COLO668 (cell line): ENCODE measurements at regions not wholly inside any gene's neighbourhood (a gene's known extent, or its start where the extent isn't known, plus 50 kb on each side); places are given as distances from the start of the nearest gene placed in this dataset.
A peak's percentile ranks its signal among the peaks of the same experiment; 100 is the strongest.

ENCODE experiments used
- DNase-seq: peaks from one replicate; lab custom pipeline; 2025; ENCODE audit not compliant: unreplicated experiment; lab: John Stamatoyannopoulos, UW

DNA sequence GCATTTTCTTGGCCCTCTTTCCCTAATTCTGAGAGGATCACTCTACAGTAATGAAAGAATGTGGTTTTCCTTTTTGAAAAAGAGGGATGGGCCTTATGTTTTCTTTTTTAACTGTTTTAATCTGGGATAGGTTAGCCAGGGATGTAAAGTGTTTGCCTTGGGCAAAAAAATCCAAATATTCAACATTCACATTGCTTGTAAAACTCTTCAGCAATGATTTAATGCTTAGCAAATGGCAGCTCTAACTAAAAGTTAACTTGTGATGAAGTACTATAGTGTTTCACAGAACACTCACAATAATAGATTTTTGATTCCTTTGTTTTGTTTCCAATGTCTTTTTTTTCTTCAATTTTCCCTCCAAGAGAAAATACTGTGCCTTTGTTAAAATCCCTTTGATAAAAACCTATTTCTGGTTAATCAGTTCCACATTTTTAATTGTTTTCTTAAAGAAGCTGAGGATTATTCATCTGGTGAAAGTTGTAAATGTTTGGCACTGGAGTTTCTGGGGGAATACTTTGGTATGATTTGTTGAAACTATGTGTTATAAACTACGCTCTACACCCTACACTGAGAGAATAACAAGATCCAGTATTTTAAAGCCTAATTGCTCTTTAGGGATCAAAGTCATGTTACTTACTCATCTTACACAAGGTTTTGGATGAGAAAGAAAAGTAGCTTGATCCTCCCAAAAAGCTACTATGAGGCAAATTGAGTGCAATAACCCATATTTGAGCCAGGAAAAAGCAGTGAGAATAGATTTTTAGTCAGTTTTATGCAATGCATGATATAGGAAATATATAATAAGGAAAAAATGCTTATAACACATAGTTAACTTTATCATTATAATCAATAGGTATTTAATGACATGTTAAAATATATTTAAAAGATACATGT, 335.8 kb downstream of the EPHA7 start:
- no peak for DNase-seq

DNA sequence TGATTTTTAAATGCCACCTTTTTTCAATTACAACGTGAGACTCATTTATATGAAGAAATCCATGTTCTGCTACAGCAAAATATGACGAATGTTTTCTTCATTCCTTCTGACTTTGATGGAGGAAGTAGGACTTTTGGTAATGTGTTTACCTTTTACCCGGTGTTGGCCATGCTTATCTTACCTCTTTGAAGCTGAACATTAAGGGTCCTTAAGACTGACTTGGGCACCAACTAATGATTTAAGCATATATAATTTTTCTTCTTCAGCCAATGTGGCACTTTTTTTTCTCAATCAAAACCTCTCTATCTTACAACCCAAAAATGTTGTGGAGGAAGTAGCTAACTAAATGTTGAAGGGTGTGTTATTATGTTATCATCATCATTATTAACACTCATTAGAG, 337.5 kb downstream of the EPHA7 start:
- no peak for DNase-seq

DNA sequence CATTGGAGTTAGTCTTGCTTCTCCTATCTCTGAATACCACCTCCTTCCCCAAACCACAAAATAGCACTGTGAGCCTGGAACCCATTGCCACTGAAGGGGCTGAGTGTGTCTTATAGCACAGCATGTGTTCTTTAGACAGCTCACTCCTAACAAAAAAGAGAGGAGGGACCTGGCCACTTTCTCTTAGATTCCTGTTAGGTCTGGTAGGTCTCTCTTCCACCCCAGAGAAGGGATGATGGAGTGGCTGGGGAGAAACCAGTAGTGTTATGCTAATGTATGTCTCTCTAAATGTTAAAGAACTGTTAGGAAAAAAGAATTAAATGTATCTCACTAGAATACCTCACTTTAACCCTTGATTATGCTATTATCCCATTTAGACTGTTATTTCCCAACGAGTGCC, 340.3 kb downstream of the EPHA7 start:
- no peak for DNase-seq

DNA sequence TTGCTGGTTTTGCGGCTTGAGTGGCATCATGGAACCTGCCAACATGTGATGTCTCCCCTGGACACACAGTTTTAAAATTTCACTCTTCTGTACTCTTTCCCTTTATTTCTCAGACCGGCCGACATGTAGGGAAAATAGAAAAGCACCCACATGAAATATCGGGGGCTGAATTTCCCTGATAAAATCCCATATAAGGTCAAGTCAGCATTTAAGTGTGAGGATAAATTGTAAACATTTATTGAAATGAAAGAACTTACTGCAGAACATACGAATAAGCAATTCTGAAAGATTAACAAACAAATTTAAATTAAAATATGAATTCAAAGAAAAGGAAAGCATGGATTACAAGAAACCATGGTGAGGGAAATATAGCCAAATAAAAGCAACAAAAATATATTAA, 345.5 kb downstream of the EPHA7 start:
- no peak for DNase-seq

DNA sequence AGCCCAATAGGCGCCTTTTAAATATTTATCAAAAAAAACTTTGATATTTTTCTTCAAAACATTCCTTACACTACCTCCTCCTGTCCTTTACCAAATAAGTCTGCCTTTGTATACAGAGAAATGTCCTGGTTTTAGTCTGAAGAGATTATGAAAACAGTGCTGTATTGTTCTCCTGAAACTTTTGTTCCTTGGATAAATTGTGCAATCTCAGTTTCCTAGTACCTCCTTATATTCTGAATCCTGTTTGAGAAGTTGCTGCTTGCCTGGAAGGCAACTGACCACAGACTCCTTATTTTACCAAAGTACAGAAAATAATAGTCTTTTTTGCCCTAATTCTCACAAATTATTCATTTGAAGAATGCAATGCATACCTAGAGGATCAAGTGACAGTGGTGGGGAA, 349.5 kb downstream of the EPHA7 start:
- DNase-seq: no peak

DNA sequence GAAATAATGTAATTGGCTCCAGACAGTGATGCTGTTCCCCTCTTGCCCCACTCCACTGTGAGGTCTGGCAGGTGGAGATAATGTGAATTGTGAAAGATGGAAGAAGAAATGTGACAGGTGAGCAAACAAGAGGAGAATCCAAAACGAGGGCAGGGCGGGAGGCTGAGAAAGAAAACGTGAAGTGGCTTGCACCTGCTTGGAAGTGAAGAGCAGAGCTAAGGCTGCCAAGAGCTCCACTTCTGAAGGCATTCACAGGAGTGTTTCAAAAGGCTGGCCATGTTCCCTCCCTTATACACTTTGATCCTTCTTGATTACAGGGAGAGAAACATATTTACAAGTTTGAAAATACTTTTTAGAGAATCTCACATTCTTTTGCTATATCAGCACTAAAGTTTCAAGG, 359.4 kb downstream of the EPHA7 start:
- DNase-seq: peak; percentile 15

DNA sequence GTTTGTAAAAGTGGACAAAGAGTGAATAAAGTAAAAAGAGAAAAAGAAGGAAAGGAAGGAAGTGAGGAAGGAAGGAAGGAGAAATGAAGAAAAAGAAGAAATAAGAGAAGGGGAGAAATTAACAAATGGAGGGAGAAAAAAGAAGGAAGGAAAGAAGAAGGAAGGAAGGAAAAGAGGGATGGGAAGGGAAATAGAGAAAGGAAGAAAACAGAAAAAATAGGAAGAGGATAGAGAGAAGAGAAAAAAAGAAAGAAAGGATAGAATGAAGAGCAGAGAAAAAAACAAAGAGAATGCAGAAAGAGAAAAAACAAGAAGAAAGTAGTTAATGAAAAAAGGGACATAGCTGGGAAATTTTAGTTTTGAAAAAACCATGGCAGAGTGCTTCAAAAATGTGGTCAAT, 361.8 kb downstream of the EPHA7 start:
- DNase-seq: no peak

DNA sequence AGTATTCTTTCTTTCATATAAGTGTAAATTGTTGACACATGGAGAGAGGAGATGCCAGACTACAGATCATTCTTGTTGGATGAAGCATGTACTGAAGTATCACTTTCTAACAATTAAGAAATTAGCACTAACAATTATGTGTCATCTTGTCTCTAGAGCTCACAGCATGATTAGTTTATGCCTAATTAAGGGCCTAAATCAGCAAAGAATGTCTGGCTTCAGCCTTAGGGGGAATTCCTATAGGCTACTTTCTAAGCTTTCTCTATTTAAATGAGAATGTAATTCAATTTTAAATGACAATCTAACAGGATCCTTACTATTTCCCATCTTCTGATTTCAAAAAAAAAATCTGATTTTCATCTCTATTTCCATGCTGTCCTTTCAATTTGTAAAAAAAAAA, 371.0 kb downstream of the EPHA7 start:
- DNase-seq: no peak

DNA sequence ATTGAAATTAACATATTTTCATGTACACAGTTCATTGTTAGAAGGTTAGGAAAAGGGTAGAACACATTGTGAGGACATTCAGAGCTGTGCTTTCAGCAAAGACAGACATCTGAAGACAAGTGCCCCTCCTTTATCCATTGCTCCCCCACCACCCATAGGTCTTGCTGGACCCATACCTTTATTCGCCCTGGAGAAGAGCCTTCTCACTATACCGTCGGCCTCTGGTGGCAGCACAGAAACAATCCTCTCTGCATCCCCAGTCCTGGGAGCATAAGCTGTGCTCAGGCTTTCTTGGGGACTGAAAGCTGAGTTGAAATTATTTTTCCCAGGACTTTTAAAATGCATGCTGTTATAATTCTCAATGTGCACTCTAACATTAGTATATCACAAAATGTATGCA, 372.3 kb downstream of the EPHA7 start:
- DNase-seq: no peak

DNA sequence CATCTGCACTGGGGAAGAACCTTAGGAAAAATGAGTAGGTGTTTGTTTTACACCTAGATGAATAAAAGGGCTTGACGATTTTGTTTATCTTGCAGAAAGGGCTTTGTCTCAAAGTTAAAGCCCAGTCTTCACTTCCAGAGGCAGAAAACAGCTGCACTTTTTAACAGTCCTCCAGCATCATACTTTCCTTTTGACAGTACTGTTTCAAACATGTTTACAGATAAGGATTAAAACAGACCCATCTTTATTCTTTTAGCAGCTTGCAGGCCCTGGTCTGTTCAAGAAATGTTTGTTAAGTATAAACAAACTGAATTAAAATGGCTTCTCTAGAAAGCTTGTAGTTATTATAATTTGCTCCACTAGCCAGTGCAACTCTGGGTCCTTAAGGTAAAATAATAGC, 374.2 kb downstream of the EPHA7 start:
- no peak for DNase-seq

DNA sequence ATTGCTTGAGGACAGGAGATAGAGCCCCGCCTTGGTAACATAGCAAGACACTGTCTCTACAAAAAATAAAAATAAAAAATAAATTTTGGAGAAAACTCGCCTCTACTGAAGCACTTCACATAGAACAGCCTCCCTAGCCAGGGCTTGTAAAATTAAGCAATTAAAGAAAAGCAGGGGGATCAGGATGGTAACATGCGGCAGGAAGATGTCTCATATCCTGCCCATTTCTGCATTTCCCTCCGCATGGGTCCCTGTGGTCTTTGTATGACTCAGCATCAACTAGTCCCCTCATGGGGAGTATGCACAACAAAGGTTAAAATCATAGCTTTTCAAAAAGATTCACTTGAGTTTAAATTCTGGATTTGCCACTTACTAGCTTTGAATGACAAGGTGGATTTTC, 379.0 kb downstream of the EPHA7 start:
- no peak for DNase-seq

DNA sequence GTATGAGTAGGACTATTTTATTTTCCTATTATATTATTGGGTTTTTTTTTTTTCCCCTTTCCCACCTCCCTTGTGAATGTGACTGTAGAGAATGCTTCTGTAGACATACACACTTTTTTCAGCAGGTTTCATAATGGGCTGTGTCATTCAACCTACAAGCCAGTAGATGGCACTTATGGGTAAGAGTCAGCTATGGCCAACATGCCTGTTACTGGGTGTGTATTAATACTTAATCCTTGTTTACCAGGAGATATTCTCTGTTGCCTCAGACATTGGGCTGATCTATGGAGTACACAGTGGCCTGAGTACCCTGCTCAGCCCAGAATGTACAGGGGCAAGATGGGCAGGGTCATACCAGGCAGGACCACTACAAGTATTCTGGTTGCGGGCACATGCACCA, 382.5 kb downstream of the EPHA7 start:
- no peak for DNase-seq

DNA sequence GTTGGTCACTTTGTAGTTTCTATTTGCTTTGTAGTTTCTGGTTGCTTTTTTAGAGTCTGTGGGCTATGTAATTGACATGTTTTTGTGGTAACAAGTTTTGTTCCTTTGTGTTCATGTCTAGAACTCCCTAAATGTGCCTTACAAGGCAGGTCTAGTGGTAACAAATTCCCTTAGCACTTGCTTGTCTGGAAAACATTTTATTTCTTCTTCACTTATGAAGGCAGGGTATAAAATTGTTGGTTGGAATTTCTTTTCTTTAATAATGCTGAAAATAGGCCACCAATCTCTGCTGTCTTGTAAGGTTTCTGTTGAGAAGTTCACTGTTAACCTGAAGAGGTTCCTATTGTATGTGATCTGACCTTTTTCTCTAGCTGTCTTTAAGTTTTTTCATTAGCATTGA, 383.6 kb downstream of the EPHA7 start:
- DNase-seq: no peak

DNA sequence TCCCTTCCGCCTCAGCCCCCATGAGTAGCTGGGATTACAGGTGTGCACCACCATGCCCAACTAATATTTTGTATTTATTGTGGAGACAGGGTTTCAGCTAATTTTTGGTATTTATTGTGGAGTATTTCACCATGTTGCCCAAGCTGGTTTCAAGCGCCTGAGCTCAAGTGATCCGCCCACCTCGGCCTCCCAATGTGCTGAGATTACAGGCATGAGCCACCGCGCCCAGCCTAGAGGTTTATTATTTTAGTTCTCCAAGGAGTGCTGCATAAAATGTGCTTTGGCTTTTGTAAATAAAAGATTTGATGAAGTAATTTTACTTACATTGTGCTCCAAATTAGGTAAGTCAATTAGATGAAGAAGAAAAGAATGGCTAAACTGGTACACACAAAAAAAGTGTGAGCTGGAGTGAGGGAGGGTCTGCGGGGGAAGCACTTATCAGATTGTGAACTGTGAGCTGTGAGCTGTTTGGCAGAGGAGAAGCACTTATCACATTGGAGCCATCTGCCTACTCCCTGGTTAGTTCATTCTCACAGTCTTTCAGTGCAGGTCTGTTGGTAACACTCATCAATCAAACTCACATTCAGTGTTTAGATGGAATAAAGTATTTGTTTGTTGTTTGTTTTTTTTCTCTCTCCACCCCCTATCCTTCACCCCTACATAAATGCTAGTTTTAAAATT, 398.0 kb downstream of the EPHA7 start:
- no peak for DNase-seq

DNA sequence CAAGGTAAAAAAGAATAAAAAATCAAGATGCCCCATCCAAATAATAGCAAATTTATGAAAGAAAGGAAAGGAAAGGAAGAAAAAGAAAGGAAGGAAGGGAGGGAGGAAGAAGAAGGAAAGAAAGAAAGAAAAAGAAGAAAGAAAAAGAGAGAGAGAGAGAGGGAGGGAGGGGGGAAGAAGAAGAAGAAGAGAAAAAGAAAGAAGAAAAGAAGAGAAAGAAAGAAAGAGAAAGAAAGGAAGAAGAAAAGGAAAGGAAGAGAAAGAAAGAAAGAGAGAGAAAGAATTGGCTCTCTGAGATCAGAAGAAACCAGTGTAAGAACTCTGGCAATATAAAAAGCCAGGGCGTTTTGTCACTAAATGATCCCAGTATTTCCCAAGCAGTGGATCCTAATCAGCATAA, 401.7 kb downstream of the EPHA7 start:
- DNase-seq: no peak

DNA sequence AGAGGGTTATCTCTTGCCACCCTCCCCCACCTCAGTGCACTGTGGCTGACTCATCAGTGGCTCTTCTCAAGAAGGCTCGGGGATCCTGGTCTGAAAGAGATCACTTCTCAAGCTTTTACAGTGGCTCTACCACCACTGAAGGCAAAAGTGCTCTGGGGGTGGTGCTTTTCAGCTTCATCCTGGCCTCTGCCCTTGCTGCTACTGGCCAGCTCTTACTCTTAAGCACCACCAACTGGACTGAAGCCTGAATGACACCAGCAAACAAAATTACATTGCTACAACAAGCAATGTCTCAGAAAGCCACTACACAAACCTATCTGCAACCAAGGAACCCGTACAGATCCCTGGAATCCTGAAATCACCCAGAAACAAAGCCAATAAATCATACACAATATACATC, 402.1 kb downstream of the EPHA7 start:
- no peak for DNase-seq

DNA sequence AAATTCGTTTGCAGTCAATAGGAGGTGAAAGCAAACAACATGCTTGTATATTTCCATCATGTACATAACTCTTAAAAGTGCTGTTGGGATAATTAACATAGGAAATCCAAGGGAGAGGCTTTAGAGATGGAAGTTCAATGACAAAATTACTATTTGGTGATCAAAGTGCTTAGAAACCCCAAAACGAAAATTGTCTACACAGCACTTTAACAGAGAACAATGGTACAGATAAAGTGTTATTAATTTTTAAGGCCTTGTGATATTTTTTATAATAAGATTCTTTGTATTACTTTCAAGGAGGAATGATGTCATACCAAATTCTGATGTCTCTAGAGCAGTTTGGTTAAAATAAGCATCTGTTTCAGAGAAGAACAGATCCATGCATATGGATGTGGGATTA, 406.3 kb downstream of the EPHA7 start:
- DNase-seq: no peak

DNA sequence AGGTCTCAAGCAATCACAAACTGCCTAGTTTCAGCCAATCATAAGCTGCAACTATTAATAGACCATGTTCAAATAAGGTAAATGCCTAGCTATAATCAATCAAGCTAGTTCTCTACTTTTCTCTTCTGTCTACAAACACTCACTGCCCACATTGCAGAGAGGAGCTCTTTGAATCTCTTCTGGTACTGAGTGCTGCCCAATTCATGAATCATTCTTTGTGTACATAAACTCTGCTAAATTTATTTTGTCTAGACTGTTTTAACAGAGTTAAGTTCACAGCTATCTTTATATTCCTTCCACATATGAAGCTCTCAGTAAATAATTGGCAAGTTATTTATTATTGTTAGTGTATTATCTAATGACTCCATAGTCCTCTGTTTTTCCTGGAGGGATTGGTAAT, 411.0 kb downstream of the EPHA7 start:
- DNase-seq: no peak

DNA sequence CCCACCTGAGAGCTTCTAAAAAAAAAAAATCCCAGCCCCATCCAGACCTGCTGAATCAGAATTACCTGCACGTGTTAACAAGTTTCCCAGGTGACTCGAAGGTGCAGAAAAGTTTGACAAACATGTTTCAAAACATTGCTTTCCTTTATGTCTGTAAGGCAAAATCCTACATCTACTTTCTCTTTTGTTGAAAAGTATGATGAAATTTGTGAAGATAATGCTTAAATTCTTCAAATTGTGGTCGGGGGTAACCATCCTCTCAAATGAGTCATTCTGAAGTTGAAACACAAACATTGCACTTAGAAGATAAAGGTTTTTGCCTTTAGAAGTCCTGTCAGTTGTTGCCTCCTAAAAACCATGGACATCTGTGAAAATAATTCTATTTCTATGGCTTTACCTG, 429.7 kb downstream of the EPHA7 start:
- DNase-seq: no peak

DNA sequence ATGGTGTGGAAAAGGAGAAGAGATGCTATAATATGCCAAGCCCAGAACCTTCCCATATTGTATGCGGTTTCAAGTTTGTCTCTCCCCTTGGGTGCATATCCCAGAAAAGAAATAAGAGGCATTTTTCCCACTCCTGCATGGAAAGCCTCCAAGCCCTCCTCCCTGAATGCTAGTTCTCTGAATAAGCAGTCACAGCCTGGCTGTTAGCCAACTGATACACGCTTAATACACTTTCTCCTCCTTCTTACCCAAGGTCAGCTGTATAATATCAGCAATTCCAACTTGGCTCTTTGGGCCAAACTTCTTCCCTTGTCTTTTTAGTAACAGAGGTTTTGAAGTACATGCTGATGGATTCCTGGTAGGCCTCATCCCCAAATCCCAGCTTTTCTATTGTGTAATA, 440.1 kb downstream of the EPHA7 start:
- no peak for DNase-seq

DNA sequence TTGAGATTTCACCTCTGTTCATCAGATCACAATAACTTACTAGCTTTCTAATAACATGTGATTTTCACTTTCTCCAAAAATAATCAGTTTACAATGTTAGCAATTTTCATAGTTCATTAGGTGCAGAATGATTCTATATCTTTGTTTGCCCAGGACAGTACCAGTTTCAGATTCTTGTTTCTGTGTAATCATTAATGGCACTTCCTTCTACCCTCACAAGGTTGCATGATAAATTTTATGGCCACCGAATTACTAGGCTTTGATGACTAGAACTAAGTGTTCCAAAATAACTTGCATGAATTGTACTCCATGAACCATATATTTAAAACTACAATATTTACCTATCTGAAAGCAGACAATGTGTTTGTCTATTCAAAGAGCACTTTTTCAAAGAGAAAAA, 442.3 kb downstream of the EPHA7 start:
- DNase-seq: no peak

DNA sequence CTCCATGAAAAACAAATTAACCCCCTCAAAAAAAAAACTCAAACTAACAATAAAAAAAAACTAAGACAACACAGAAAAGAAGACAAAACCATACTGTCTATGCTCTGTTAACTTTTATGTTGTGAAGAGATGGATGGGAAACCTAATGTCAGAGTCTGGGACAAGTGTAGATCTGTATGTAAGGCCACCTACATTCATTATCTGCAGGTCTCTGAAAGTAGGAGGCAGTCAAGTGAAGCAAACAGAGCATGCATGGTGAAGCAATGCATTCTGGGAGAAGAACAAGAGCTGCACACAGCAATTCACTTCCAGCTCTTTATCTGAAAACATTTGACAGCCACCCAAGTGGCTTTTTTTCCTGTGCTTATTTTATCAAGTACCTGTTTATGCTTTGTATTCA, 452.0 kb downstream of the EPHA7 start:
- DNase-seq: no peak

DNA sequence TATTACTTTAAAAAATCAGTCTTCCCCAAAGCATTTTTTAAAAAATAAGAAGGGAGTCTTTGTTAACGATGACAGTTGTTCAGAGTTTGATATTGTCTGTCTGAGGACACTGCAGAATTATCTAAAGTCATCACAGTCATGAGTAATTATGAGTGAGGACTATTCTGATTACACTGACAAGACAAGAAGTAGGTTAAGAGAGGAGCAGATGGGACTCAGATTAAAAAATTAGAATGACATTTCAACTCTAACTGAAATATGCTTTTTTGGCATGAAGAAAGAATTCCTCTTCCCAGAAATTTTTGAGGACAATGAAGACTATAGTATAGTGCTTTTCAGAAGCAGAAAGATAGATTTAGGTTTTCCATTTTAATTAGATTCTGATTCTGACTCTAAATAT, 456.5 kb downstream of the EPHA7 start:
- no peak for DNase-seq
